ENCODE measurements at regions not wholly inside any gene's neighbourhood (a gene's known extent, or its start where the extent isn't known, plus 50 kb on each side); places are given as distances from the start of the nearest gene placed in this dataset.

GRCh38 chr2:146317959-146318358 is 1526.9 kb upstream of the ACVR2A start:
- no peaks in the 10 kb centered on the region for H3K36me3 Mint-ChIP-seq (ENCODE audit: low read depth)
- TF ChIP-seq ETS1 (IDR thresholded peaks at IDR 0.05) (no peak), ZNF462 (CRISPR knock-in tag; IDR thresholded peaks at IDR 0.05) (no peak), CTCF (conservative IDR thresholded peaks at IDR 0.05; ENCODE audit: low read depth in 2 of 2) (no peak), POLR2AphosphoS5 (IDR thresholded peaks at IDR 0.05; ENCODE audit: low read depth) (no peak), NANOG (IDR thresholded peaks at IDR 0.05; ENCODE audit: borderline replicate concordance) (no peak), REST (IDR thresholded peaks at IDR 0.05; ENCODE audit: unreplicated experiment) (no peak), STAT1 (IDR thresholded peaks at IDR 0.05; ENCODE audit: unreplicated experiment) (no peak), ZNF331 (CRISPR knock-in tag; IDR thresholded peaks at IDR 0.05; ENCODE audit: low read depth) (no peak), ZNF114 (CRISPR knock-in tag; IDR thresholded peaks at IDR 0.05) (no peak), CREB1 (CRISPR knock-in tag; IDR thresholded peaks at IDR 0.05; ENCODE audit: low read depth) (no peak), JUNB (IDR thresholded peaks at IDR 0.05; ENCODE audit: unreplicated experiment) (no peak), EZH2phosphoT487 (IDR thresholded peaks at IDR 0.05; ENCODE audit: unreplicated experiment) (no peak)

More at GRCh38 chr2:146317959-146318358, 1526.9 kb upstream of the ACVR2A start:
- H3K36me3 ChIP-seq (ENCODE audit: insufficient read depth) = no peaks in the 10 kb centered on the region
- DNase-seq (ENCODE audit: low spot score) = no peak
- peaks cover 11% of the 10 kb centered on the region for H3K4me1 Mint-ChIP-seq
- H3K4me1 ChIP-seq (ENCODE audit: insufficient read depth) = no peaks in the 10 kb centered on the region
- no peaks in the 10 kb centered on the region for H4K20me1 ChIP-seq (replicated peaks; ENCODE audit: insufficient read depth)
- no peaks in the 10 kb centered on the region for H3K9me2 ChIP-seq (ENCODE audit: insufficient read depth)
- no peaks in the 10 kb centered on the region for H3K9me3 Mint-ChIP-seq
- H3K27ac Mint-ChIP-seq = no peak overlapping the region
- H3K27me3 ChIP-seq (ENCODE audit: insufficient read depth) = no peaks in the 10 kb centered on the region
- H3K4me3 Mint-ChIP-seq = no peak overlapping the region
- H3K79me2 ChIP-seq (replicated peaks; ENCODE audit: insufficient read depth) = no peaks in the 10 kb centered on the region
- no peak overlapping the region for H2AFZ ChIP-seq
- H3K27me3 Mint-ChIP-seq (ENCODE audit: insufficient read depth, low read depth, poor library complexity) = peaks cover 3% of the 10 kb centered on the region
- no peak overlapping the region for H3K4me2 ChIP-seq
- H3F3A ChIP-seq (replicated peaks; ENCODE audit: low read depth) = no peaks in the 10 kb centered on the region
- H3K4me3 ChIP-seq = no peak overlapping the region
- H3K27ac ChIP-seq (ENCODE audit: low read depth) = no peak overlapping the region
- ATAC-seq = no peak

Data from GM23338 (cell line).